ENCODE measurements at regions not wholly inside any gene's neighbourhood (a gene's known extent, or its start where the extent isn't known, plus 50 kb on each side); places are given as distances from the start of the nearest gene placed in this dataset.

GRCh38 chr4:60096676-60097075, 1103.5 kb upstream of the ADGRL3 start:
- H3K27me3 ChIP-seq (ENCODE audit: insufficient read depth, low read length), result no peaks in the 10 kb centered on the region
- H3K4me3 ChIP-seq (ENCODE audit: low read length), result no peak overlapping the region
- no peaks in the 10 kb centered on the region for H3K9me3 ChIP-seq (ENCODE audit: low read depth, low read length)
- H3K4me1 ChIP-seq (ENCODE audit: insufficient read depth, low read length), result no peaks in the 10 kb centered on the region

GRCh38 chr4:60116592-60116991, 1083.5 kb upstream of the ADGRL3 start:
- Histone ChIP-seq H3K4me3 (ENCODE audit: low read length) (no peak overlapping the region), H3K9me3 (ENCODE audit: low read depth, low read length) (no peaks in the 10 kb centered on the region), H3K27me3 (ENCODE audit: insufficient read depth, low read length) (no peaks in the 10 kb centered on the region), H3K4me1 (ENCODE audit: insufficient read depth, low read length) (no peaks in the 10 kb centered on the region)

DNA sequence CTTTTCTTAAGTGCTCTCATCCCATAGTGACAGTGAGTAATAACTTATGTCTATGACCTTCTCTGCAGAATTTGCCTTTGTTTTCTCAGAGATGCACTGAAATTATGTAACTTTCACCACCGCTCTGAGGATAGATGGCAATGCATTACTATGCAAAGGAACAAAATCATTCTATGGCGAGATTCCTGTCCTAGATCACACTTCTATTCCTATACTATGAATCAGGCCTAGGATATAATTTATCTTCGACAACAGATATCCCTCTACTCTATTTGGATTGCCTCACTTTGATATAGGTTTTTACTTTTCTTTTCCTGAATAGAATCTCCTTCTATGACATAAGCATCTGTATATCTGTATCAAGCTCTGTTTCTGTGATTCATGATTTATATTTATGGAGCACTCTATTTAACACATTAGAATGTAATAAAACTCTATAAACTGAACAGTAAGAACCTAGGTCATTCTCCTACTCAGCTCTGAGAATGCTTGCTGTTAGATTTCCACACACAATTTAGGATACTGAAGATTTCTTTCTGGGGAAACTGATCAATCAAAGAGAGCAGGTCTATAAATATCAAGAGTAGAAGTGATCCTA, 1082.3 kb upstream of the ADGRL3 start:
- Histone ChIP-seq H3K4me3 (ENCODE audit: low read length) (no peak overlapping the region), H3K9me3 (ENCODE audit: low read depth, low read length) (no peaks in the 10 kb centered on the region), H3K27me3 (ENCODE audit: insufficient read depth, low read length) (no peaks in the 10 kb centered on the region), H3K4me1 (ENCODE audit: insufficient read depth, low read length) (no peaks in the 10 kb centered on the region)

GRCh38 chr4:60122820-60123219, 1077.3 kb upstream of the ADGRL3 start:
- Histone ChIP-seq H3K27me3 (ENCODE audit: insufficient read depth, low read length) (no peaks in the 10 kb centered on the region), H3K9me3 (ENCODE audit: low read depth, low read length) (no peaks in the 10 kb centered on the region), H3K4me3 (ENCODE audit: low read length) (no peak overlapping the region), H3K4me1 (ENCODE audit: insufficient read depth, low read length) (no peaks in the 10 kb centered on the region)

DNA sequence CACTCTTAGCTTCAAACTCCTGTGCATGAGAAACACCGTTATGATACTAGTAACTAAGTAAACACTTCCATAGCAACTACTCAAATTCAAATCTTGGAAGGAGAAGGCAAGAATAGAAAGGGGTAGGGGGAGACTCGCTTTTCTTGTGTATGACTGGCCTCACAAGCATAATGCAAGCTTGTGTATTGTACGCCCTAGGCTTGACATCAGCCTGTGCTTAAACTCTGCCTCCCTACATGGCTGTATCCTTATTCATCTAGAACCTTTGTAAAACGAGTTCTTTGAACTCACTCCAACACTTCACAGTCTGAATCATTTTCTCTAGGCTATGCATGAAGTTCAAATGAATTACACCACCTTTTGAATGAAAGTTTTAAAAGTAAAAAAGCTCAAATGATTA, 1071.2 kb upstream of the ADGRL3 start:
- no peaks in the 10 kb centered on the region for H3K4me1 ChIP-seq (ENCODE audit: insufficient read depth, low read length)
- H3K9me3 ChIP-seq (ENCODE audit: low read depth, low read length), result no peaks in the 10 kb centered on the region
- no peak overlapping the region for H3K4me3 ChIP-seq (ENCODE audit: low read length)
- H3K27me3 ChIP-seq (ENCODE audit: insufficient read depth, low read length), result no peaks in the 10 kb centered on the region

DNA sequence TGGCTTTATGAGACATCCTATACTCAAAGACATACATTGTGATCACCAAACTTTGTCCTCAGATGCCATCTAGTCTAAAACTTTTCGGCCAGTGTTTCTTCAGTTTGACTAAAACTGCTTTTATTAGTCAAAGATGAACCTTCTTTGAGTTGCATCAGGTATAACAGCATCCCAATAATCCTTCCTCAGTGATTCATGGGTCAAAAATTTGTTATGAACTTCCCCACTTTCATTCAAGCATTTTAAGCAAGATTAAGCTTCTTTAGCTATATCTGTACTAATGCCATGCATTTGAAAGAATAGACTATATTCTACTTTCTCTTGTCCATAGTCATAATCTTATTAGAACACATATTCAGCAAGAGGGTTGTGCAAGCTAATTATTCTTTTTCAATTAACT, 1070.4 kb upstream of the ADGRL3 start:
- H3K4me1 ChIP-seq (ENCODE audit: insufficient read depth, low read length), result no peaks in the 10 kb centered on the region
- no peaks in the 10 kb centered on the region for H3K9me3 ChIP-seq (ENCODE audit: low read depth, low read length)
- no peak overlapping the region for H3K4me3 ChIP-seq (ENCODE audit: low read length)
- no peaks in the 10 kb centered on the region for H3K27me3 ChIP-seq (ENCODE audit: insufficient read depth, low read length)

DNA sequence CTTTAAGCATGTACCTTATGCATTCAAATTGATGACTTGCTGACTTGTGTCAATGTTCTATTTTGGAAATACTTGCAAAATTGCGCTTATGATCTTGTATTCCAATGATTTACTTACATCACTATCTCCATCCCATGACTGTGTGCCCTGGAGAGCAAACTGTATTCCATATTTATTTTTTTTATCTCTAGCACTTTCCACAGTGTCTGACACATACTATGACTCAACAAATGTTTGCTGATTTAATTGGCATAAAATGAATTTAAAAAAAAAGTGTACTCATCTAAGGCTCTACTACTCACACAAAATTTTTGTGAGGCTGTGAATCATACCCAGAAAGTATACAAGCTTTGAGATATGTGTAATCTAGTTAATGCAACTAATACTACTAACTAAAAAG, 1066.8 kb upstream of the ADGRL3 start:
- Histone ChIP-seq H3K27me3 (ENCODE audit: insufficient read depth, low read length) (no peaks in the 10 kb centered on the region), H3K9me3 (ENCODE audit: low read depth, low read length) (no peaks in the 10 kb centered on the region), H3K4me1 (ENCODE audit: insufficient read depth, low read length) (no peaks in the 10 kb centered on the region)

DNA sequence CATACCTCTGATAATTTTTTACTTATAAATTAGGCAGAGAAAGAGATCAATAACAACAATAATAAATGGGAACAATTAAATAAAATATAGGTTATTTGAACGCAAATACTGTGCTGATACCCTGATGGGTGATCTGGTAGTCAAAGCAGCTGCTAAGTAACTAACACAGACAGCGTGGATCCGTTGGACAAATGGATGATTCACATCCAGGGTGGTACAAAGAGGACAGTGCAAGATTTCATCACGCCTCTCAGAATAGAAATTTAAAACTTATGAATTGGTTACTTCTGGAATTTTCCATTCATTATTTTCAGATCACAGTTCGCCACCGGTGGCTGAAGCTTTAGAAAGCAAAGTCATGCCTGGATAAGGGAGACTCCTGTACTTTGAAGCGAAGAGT, 1066.0 kb upstream of the ADGRL3 start:
- H3K9me3 ChIP-seq (ENCODE audit: low read depth, low read length), result no peaks in the 10 kb centered on the region
- H3K4me3 ChIP-seq (ENCODE audit: low read length), result no peak overlapping the region

More for the DNA sequence above, 1066.8 kb upstream of the ADGRL3 start:
- no peak overlapping the region for H3K4me3 ChIP-seq (ENCODE audit: low read length)

DNA sequence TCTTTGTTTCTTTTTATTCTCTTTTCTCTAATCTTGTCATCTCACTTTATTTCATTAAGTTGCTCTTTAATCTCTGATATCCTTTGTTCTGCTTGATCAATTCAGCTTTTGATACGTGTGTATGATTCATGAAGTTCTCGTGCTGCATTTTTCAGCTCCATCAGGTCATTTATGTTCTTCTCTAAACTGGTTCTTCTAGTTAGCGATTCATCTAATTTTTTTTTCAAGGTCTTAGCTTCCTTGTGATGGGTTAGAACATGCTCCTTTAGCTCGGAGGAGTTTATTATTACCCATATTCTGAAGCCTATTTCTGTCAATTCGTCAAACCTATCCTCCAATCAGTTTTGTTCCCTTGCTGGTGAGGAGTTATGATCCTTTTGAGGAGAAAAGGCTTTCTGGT, 1045.0 kb upstream of the ADGRL3 start:
- Histone ChIP-seq H3K4me3 (ENCODE audit: low read length) (no peak overlapping the region), H3K27me3 (ENCODE audit: insufficient read depth, low read length) (no peaks in the 10 kb centered on the region), H3K9me3 (ENCODE audit: low read depth, low read length) (no peaks in the 10 kb centered on the region), H3K4me1 (ENCODE audit: insufficient read depth, low read length) (no peaks in the 10 kb centered on the region)

More for the DNA sequence above, 1066.0 kb upstream of the ADGRL3 start:
- Histone ChIP-seq H3K4me1 (ENCODE audit: insufficient read depth, low read length) (no peaks in the 10 kb centered on the region), H3K27me3 (ENCODE audit: insufficient read depth, low read length) (no peaks in the 10 kb centered on the region)

DNA sequence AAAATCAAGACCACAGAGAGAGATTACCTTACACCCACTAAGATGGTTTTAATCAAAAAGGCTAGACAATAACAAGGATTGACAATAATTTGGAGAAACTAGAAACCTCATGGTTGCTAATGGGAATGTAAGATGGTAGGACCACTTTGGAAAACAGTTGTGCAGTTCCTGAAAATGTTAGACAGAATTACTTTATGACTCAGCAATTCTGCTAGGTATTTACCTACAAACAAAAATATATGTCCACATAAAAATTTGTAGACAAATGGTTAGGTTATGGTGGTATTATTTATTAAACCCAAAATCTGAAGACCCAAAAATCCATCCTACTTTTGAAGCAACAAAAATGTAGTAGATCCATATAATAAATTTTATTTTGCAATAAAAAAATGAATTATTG, 1027.0 kb upstream of the ADGRL3 start:
- Histone ChIP-seq H3K9me3 (ENCODE audit: low read depth, low read length) (no peaks in the 10 kb centered on the region), H3K4me3 (ENCODE audit: low read length) (no peak overlapping the region), H3K4me1 (ENCODE audit: insufficient read depth, low read length) (no peaks in the 10 kb centered on the region), H3K27me3 (ENCODE audit: insufficient read depth, low read length) (no peaks in the 10 kb centered on the region)

DNA sequence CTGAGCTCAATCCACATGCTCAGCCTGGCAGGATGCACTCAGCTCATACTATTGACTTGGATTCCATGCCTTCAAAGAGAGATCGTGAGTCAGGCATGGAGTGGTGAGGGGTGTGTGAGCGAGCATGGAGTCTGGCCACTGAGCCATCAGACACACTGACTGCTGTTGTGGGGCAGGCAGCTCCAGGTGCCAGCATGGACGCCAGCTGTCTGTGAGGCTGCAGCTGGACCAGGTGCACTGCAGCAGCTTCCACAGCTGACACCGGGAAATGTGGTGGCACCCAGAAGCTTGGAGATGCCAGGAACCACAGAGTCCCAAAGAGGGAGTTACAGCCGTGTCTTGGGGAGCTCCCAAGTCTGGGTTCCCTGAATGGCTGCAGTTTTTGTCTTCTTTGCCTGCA, 1026.4 kb upstream of the ADGRL3 start:
- H3K4me1 ChIP-seq (ENCODE audit: insufficient read depth, low read length), result no peaks in the 10 kb centered on the region
- H3K4me3 ChIP-seq (ENCODE audit: low read length), result no peak overlapping the region
- no peaks in the 10 kb centered on the region for H3K9me3 ChIP-seq (ENCODE audit: low read depth, low read length)
- no peaks in the 10 kb centered on the region for H3K27me3 ChIP-seq (ENCODE audit: insufficient read depth, low read length)

DNA sequence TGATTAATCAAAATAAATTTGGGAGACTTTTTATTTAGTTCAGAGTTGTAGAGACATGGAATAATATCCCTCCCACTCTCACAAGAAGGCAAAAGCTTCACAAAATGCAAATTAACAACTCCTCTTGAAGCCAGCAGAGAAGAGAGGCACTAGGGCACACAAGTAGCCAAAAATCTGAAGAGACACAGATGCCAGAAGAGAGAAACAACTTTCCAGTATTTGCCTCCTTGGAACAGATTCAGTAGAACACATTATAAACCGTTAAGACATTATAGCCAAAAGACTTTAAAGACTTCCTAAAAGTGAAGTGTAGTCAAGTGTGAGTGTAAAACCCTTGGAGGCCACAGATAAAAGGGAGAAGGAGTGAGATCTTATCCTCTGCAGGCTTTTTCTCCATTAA, 1024.9 kb upstream of the ADGRL3 start:
- no peak overlapping the region for H3K4me3 ChIP-seq (ENCODE audit: low read length)
- H3K4me1 ChIP-seq (ENCODE audit: insufficient read depth, low read length), result no peaks in the 10 kb centered on the region
- H3K9me3 ChIP-seq (ENCODE audit: low read depth, low read length), result no peaks in the 10 kb centered on the region
- H3K27me3 ChIP-seq (ENCODE audit: insufficient read depth, low read length), result no peaks in the 10 kb centered on the region

GRCh38 chr4:60187428-60187827, 1012.7 kb upstream of the ADGRL3 start:
- Histone ChIP-seq H3K4me1 (ENCODE audit: insufficient read depth, low read length) (no peaks in the 10 kb centered on the region), H3K9me3 (ENCODE audit: low read depth, low read length) (no peaks in the 10 kb centered on the region), H3K27me3 (ENCODE audit: insufficient read depth, low read length) (no peaks in the 10 kb centered on the region), H3K4me3 (ENCODE audit: low read length) (no peak overlapping the region)

DNA sequence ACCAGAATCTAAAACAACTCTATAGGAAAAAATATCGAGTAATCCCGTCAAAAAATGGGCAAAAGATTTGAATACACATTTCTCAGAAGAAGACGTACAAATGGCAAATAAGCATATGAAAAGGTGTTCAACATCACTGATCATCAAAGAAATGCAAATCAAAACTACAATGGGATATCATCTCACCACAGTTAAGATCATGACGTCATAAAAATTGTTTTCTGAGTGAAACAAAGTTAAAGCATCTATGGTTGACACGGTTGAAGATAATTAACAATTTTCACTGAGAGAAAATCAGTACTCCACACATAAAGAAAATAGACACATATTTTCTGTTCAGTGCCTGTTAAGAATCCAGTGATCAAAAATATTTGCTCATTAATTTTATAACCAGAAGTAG, 1010.8 kb upstream of the ADGRL3 start:
- Histone ChIP-seq H3K9me3 (ENCODE audit: low read depth, low read length) (no peaks in the 10 kb centered on the region), H3K4me3 (ENCODE audit: low read length) (no peak overlapping the region), H3K4me1 (ENCODE audit: insufficient read depth, low read length) (no peaks in the 10 kb centered on the region), H3K27me3 (ENCODE audit: insufficient read depth, low read length) (no peaks in the 10 kb centered on the region)

GRCh38 chr4:60194214-60194613, 1005.9 kb upstream of the ADGRL3 start:
- H3K9me3 ChIP-seq (ENCODE audit: low read depth, low read length), result no peaks in the 10 kb centered on the region

DNA sequence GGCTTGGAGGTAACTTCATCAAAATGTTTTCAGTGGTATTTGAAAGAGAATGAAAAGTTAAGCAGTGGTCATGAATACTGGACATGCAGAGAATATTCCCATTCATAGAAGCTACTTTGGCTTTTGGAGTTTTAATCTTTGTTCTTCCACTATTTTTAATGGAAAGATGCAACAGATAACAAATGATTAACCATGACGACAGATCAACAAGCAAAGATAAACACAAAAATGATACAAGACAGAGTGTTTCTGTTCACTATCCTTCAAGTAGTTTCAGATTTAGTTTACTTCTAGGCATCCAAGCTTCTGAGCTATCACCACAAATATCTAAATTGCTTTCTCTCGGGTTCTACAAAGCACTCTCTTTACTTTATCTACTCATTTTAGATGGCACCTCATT, 1004.9 kb upstream of the ADGRL3 start:
- Histone ChIP-seq H3K9me3 (ENCODE audit: low read depth, low read length) (no peaks in the 10 kb centered on the region), H3K4me1 (ENCODE audit: insufficient read depth, low read length) (no peaks in the 10 kb centered on the region), H3K27me3 (ENCODE audit: insufficient read depth, low read length) (no peaks in the 10 kb centered on the region), H3K4me3 (ENCODE audit: low read length) (no peak overlapping the region)

More at GRCh38 chr4:60194214-60194613, 1005.9 kb upstream of the ADGRL3 start:
- Histone ChIP-seq H3K27me3 (ENCODE audit: insufficient read depth, low read length) (no peaks in the 10 kb centered on the region), H3K4me1 (ENCODE audit: insufficient read depth, low read length) (no peaks in the 10 kb centered on the region), H3K4me3 (ENCODE audit: low read length) (no peak overlapping the region)
